Muscle of back (tissue), 3 donors: ENCODE measurements at regions not wholly inside any gene's neighbourhood (a gene's known extent, or its start where the extent isn't known, plus 50 kb on each side); places are given as distances from the start of the nearest gene placed in this dataset.
A peak's percentile ranks its signal among the peaks of the same experiment; 100 is the strongest.
"Not testable (repeated sequence)": the region's sequence is repeated elsewhere in the genome, so short reads cannot be mapped to it uniquely, and the experiment has no call there.

Experiments used
- DNase-seq, 3 donors: peaks; one replicate each; pipeline versions ENCODE4 v3.0.0 to v3.0.0-alpha.2; 2013

DNA sequence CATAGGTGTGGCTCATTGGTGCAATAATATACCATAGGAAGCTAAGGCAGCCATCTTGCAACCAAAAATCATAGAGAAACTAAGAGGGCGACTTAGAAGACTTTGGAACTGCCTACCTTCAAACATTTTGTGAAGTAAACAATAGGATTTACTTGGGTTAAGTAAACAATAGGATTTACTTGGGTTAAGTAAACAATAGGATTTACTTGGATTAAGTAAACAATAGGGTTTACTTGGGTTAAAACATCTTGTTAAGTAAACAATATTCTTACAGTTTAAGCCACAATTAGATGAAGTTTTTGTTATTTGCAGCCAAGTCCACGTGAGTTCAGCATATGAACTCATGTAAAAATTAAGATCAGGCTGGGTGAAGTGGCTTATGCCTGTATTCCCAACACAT lies 722.4 kb upstream of the AUTS2 start:
- DNase-seq = no peak

DNA sequence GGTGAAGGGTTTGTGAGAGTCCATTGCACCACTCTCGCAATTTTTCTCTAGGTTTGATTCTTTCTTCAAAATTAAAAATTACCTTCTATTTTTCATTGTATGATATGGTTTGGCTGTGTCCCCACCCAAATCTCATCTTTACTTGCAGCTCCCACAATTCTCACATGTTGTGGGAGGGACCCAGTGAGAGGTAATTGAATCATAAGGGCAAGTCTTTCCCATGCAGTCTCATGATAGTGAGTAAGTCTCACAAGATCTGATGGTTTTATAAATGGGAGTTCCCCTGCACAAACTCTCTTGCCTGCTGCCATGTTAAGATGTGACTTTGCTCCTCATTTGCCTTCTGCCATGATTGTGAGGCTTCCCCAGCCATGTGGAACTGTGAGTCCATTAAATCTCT lies 711.2 kb upstream of the AUTS2 start:
- DNase-seq = not testable (repeated sequence)

DNA sequence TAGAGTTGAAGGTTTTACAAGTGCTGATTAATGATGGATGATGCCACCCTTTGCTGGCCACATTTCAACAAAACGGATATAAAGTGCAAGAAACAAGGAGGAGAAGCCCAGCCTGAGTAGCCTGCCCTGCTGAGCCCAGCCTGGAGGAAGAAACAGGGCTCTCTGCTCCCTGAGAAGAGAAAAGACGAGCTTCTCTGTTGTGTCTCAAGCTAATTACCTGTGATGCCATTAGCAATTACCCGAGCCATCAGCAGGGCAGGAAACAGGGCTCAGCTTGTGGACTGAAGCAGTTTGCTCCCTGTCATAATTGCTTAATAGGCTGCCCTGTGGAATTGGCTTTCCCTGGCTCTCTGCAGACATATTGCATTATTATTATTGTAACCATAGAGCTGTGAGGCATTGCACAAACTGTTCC lies 709.3 kb upstream of the AUTS2 start:
- no peak for DNase-seq

DNA sequence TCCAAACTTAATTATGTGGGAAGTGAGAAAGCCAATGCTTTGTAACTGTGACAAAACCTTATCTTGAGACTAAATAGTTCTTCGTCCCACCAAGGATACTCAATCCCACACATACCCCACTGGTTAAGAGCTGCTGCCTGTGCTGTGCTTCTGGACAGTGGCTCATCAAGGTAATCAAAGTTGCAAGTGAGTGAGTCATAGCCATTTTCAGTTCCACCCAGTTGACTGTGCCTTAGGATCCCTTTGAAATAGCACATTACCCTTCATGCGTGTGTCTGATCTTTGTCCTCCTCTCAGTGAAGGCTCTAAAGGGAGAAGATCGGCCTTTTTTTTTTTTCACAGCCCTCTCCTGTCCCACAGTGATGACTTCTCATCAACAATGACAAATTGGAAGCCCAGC lies 706.0 kb upstream of the AUTS2 start:
- peak in 1 of 3 donors; percentile 25 for DNase-seq

DNA sequence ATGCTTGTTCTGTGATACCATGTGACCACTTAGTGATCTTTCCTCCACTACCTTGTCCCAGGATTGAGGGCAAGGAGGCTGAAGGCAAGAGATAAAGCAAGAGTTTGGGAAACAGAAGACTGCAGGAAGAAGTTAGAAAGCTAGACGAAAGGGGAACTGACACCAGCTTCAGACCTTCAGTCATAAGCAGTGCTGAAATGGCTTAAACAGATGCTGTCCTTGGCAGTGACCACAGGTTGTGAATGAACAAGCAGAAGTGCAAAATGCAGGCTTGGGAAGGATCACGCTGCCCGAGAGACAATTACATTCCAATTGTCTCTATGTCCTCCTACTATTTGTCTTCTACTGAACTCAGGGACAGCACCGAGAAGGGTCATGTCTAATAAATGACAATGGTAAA lies 704.9 kb upstream of the AUTS2 start:
- DNase-seq = peak; percentile 25 to 89 (median 76)

DNA sequence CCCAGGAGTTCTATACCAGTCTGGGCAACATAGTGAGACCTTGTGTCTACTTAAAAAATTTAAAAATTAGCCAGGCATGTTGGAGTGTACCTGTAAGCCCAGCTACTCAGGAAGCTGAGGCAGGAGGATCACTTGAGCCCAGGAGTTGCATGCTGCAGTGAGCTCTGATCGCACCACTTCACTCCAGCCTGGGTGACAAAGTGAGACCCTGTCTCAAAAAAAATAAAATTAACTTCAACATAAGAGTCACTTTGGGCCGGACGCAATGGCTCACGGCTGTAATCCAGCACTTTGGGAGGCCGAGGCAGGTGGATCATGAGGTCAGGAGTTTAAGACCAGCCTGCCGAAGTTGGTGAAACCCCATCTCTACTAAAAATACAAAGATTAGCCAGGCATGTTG lies 699.1 kb upstream of the AUTS2 start:
- not testable (repeated sequence) for DNase-seq

DNA sequence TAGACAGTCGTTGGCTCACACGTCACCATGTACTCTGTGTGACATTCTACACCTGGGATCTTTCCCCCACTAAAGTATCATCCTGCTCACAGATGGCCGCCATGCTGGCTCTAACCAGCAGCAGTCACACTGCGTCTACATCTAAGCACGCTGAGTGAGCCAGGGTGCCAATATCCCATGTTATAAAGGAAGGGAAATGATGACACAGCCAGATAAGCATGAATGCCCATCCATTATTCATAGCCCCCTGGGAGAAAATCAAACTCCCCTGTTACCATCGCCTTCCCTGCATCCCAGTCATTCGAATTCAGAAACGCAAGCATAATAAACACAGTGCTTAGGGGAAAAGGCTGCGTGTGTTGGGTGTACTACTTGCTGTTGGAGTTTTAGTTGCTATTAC lies 698.2 kb upstream of the AUTS2 start:
- no peak for DNase-seq

DNA sequence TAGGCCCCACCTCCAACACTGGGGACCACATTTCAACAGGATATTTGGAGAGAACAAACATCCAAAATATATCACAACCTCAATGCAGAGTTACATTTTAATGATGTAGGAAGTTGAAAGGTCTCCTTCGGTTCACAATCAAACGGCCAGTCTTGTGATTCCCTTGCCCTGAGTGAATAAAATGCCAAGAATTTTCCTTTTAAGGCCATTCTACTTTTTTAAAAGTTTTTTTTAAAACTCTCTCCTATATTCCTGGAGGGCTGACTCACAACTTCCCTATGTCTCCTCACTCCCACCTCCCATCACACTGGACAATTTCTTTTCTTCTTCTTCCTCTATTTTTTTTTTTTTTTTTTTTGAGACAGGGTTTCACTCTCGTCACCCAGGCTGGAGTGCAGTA lies 693.6 kb upstream of the AUTS2 start:
- peak in 1 of 3 donors; percentile 20 for DNase-seq

DNA sequence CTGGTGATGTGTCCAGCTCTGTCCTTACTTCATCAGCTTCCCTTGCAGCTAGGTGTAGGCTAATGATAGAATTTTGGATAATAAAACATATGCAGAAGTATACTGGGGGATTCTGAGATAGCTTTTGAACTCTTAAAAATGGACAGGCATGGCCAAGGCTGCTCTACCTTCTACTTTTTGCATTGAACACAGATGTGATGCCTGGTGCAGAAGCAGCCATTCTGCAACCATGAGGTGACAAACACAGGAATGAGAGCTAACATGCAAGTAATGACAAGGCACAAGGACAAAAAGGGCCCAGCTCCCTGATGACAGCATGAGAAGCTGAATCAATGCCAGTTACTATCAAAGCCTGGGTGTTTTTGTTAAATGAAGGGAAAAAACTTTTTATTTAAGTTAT lies 686.5 kb upstream of the AUTS2 start:
- DNase-seq = no peak

DNA sequence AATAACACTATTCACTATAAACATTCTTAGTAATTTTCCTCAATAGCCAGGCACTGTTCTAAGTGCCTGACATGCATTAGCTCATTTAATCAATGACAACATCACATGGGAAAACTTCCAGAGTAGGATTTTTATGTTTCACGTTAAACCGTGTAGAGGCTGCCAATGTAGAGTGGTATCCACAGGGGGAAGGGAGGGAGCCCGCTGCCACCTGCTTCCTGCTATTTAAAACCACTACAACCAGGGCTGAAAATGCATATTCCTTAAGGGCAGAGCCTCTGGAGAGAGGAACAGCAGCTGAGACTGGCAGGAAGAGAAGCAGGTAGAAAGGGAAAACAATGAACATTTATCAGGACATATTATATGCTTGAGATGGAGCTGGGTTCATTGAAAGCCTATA lies 684.3 kb upstream of the AUTS2 start:
- DNase-seq = no peak

DNA sequence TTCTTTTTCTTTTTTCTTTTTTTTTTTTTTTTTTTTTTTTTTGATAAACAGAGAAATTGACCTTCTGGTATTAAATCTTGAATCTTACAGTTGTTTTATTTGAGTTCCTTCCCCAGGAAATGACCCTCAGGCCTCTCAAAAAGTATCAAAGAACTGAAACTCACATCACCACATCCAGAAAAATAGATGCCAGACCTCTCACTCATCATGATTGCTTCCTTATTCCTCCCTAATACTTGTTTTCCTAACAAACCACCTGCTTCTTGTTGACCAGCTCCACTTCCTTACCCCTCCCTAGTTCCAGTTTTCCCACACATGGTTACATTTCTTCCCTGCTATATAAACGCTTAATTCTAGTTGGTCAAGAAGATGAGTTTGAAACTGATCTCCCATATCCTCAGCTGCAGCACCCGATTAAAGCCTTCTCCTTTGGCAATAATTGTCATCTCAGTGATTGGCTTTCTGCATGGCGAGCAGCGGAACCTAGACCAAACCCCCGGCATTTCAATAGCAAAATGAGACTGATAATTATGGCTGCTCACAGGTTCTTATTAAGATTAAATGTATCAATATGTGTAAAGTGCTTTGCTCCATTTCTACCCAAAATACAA lies 681.1 kb upstream of the AUTS2 start:
- DNase-seq = no peak

DNA sequence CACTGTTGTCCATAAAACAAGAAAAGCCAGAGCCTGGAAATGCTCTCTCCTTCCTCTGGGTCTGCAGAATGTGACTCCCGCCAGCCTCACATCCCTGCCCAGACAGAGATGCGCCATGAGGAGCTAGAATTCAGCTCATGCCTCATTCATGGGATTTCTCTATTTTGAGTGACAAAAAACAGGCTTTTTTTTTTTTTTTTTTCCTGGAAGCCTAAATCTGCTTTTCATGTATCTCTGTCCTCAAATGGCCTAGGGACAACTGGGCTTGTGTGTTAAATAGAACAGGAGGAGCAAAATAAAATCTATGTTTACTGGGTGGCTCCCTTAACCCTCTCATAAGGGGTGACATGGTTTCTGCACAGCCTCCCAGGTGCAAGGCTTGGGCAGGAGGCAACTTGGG lies 679.7 kb upstream of the AUTS2 start:
- DNase-seq = no peak

DNA sequence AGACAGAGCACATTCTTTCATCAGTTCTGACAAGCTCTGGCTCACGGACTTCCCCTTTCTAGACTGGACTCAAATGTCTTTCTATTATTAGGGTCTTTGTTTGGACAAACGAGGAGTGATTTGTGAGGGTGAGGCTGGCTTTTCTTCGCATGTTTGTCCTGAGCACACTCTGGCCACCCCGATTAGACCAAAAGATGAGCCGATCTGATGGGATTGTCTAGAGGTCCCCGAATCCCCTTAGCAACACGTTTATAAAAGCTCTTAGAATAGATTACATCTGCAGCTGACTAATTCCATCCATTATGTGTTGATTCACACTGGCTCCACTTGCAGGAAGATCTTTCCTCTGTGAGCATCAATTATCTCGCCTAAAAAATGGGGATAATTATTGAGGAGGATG lies 675.4 kb upstream of the AUTS2 start:
- DNase-seq = no peak

DNA sequence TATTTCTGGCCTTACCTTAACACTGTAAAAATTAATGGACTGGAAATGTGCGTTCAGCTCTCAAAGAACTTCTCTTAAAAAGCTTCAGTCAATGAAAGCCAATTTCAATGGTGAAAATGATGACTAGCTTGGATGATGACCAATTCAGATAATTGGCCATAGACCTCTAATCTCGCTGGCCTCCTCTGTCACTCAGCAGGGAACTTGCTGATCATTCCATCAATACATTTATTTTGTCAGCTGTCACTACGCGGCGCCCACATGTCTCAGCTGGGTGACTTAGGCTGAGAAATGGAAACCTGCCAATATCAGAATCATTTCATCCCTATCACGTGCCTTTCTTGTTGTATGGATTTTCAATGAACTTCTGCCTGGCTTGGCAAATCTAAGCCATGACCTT lies 673.0 kb upstream of the AUTS2 start:
- DNase-seq = no peak

DNA sequence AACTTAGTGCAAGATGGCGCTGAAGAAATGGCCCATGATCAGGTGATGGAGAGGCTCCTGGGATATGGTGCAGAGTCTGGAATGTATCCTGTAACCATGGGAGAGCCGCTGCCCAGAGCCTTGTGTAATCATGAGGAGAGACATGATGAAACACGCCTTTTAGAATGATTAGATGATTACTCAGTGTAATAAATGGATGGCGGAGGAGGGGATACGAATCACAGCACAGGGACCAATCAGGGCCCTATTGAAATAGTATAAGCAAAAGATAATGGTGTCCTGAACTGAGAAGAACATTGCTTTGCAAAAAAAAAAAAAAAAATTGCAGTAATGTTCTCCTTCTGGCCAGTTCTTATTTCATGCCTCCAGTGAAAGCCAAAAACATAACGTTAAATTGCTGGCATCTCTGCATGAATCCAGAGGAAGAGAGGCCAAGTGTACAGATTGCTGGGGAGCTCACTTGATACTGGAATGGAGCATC lies 668.5 kb upstream of the AUTS2 start:
- peak; percentile 37 to 74 (median 60) for DNase-seq

DNA sequence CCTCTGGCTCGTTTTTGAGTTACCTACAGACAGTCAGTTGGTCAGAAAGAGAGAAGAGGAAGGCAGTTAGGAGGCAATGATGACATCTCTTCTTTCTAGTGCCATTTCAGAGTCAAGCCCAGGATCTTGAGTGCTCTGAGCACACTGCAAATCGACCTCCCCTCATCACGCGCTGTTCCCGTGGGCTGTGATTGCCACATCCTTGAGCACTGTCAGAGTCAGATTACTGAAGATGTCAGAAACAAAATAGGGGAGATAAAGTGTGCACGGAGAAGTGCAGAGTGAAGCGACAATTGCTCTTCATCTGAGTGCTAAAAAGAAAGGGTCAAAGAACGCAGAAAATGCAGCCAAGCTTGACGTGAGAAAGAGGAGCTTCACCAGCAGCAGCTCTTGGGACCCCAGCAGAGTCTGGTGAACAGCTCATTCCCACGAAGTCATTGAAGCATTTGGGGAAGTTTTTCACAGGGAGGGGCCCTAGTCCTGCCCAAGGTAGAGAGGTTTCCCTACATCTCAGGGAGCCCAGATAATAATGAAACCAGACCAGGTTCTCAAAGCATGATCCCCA lies 661.7 kb upstream of the AUTS2 start:
- DNase-seq = no peak

DNA sequence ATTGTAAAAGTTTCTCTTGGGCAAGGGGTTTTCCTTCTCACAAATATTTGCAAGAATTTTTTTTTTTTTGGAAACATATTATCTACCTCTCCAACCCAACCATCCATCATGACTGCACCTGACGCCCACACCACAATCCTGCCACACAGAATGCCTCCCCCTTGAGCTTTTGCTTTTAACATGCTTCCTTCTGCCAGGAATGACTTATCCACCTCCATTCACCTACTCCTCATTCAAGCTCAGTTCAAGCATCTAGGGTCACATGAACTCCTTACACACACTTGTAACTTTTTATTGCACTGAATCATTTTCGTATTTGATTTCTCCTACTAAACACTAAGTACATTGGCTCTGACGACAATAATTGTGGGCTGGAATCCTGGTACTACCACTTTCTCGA lies 660.1 kb upstream of the AUTS2 start:
- no peak for DNase-seq

DNA sequence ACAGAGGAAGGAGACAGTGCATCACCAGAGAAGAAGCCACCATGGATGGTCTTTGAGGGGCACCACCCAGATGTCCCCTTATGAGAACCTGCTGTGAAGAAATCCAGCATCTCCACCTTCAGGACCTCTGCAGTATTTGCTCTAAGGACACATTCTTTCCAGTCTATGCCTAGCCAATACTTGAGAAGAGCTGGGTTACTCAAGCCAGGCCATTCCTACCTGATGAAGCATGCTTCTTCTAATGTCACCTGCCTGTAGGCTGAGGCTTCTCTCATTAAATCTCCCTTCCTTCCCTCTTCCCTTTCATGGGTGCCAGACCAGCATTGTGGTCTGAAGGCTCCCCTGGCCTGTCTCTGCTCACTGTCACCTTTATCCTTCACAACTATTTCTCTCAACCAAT lies 654.5 kb upstream of the AUTS2 start:
- no peak for DNase-seq

DNA sequence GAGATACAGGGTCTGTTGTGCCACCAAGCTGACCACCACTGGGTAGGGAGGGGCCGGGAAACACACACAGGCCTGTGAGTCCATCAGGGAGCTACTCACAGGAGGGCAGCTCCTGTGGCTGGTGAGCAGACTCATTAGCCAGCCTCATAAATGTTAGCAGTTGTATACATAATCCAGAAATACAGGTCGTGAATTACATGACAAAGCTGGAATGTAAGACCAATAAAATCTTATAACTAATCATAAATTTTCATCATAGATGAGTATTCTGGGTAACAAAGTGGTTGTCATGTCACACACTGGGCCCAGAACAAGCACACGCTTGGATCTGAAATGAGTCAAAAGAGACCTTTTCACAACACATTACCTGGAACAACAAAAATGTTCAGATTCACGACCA lies 642.6 kb upstream of the AUTS2 start:
- DNase-seq = no peak

DNA sequence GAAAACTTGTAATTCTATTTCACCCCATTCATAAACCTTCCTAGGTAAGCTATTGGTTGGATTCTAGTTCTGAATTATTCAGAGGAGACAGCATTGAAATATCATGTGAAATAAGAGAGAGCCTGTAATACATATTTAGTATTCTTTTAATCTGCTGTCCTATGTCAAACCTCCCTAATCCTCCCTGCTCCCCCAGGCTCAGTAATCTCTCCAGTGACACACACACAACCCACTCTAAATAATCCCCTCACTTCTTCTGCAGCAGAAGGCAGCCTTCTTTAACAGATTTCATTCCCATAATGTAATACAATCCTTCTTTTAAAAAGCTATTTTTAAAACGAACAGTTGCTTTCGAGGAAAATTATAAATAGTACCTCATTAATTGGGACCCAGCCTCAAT lies 639.7 kb upstream of the AUTS2 start:
- no peak for DNase-seq

DNA sequence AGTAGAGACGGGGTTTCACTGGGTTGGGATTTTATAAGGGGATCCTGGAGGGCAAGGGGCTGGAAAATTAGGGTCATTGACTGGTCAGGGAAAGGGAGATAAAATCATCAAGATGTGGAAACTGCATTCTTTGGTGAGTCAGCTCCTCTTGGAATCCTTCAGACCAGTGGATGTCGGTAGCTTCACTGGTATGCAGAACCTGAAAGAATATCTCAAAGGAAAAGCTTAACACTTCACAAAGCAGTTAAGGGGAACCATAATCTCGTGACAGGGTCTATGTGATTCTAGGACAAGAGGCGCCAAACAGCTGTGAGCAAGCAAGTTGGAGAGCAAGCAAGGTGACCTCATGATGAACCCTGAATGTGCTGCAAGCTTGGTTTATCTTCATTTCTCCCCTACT lies 634.7 kb upstream of the AUTS2 start:
- DNase-seq = peak; percentile 69 to 94 (median 76)

DNA sequence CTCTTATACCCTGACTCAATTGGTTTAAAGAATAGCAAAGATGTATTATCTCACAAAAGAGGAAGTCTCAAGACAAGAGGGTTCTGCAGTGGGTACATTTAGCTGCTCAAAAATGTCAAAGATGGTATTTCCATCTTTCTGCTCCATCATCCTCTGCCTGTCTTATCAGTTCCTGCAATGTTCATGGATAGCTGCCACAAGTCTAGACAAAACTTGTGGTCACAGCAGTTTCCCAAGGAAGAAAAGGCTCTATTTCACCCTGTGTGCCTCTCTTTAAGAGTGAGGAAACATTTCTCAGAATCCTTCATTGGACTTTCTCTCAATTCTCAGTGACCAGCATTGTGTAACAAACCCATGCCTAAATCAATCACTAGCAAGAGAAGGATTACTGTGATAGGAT lies 634.2 kb upstream of the AUTS2 start:
- peak in 1 of 3 donors; percentile 45 for DNase-seq

DNA sequence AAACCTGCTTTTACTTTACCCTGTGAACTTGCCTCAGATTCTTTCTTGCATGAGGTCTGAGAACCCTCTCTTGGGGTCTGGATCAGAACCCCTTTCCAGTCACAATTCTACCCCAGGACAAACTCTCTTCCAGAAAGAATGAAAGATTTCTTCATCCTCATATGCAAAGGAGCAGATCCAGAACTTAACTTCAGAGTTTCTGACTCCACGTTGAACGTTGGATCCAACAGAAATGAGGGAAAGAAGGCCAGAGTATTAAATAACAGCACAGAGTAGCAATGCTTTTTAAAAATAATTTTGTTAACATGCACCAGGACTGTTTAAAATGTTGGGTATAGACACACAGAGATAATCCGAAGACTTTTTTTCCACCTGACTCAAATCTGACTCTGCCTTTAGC lies 632.9 kb upstream of the AUTS2 start:
- DNase-seq = peak in 2 of 3 donors; percentile 16 to 31

DNA sequence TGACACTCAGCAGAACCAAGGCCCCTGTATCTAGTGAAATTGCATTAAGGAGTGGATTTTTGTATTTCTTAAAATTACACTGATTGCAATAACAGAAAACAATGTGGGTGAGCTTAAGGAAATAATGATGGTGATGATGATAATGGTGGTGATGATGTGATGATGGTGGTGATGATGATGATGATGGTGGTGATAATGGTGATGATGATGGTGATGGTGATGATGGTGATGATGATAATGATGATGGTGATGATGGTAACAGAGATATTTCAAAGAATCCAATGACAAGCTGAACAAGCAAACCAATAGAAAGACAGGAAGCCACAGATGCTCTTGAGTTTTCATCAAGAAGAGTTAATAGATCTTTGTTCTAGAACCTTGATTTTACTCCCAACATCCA lies 630.7 kb upstream of the AUTS2 start:
- no peak for DNase-seq
